ENCODE measurements at regions not wholly inside any gene's neighbourhood (a gene's known extent, or its start where the extent isn't known, plus 50 kb on each side); places are given as distances from the start of the nearest gene placed in this dataset.

- DNase-seq, result no peak
These were observed 402.7 kb upstream of the ZNF608 start for GRCh38 chr5:125149110-125149509.

- no peak for DNase-seq
These were observed 403.1 kb upstream of the ZNF608 start for GRCh38 chr5:125149527-125149926.

DNA sequence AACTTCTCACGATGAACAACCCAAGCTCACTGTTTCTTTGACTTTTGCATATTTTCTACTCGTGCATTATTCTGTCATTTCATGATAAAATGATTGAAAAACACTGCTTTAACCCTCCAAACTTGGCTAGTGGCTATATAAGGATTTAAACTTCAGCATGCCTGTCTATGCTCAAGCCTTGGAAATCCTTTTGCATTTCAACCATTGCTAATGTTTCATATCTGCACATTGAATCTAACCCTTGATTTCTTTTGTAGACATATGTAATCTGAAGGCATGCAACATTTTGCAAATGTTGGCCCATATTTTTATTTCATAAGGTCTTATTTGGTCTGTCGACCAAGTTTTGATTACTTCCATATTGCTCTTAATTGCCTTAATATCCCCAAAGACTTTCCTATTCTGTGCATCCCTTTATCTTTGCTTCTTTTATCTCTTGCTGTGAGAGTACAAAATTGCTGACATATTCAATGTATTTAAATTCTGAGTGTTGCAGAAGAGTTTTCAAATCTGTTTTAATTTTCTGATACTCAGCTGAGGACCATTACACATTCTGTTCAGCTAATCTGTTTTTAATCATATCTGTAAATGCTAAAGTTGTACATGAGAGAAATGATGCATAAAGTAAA is 403.7 kb upstream of the ZNF608 start:
- DNase-seq, result no peak

GRCh38 chr5:125151150-125151900 is 404.9 kb upstream of the ZNF608 start:
- DNase-seq, result no peak

GRCh38 chr5:125152044-125152443 is 405.6 kb upstream of the ZNF608 start:
- no peak for DNase-seq

DNA sequence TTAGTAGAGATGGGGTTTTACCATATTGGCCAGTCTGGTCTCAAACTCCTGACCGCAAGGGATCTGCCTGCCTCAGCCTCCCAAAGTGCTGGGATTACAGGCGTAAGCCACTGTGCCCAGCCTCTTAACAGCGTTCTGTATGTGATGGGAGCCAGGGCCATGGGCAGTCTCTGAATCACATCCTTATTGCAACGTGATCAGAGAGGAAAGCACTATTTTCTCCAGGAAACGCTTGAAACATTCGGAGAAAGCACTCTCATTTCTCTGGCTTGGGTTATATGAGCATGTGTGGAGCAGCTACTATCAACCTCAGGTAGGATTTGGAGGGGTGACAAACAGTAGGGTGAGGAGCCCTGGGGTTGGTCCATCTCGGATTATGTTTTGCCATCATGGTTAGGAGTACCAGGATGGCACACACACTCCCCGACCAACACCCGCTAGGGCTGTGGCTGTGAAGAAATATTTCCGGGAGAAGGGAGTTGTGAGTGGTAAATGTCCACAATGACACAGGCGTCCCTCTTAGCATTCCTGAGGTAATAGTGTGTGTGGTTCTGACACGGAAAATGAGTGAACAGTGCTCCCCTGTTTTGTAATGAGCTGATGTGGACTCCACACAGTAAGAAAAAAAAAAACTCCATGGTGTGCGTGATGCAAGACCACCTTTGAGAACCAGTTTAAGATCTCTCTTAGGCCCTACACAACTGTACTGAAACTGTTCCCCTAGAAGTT is 406.2 kb upstream of the ZNF608 start:
- no peak for DNase-seq

DNA sequence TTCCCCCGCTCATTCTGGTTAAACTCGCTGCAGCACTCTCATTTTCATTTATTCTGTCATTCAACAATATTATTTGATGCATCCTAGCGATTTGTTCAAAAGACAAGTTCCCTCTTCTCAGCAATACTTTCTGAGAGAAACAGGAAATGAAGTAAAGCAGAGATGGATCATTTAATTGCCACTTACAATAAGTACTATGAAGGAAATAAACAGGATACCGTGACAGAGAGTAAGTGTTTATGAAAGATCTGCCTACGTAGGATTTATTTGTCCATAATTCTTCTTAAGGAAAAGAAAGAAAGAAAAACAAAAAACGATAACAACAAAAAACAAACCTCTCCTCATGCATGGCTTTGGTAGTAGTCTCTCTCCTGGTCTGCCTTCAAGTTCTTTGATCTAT is 406.8 kb upstream of the ZNF608 start:
- DNase-seq, result no peak

DNA sequence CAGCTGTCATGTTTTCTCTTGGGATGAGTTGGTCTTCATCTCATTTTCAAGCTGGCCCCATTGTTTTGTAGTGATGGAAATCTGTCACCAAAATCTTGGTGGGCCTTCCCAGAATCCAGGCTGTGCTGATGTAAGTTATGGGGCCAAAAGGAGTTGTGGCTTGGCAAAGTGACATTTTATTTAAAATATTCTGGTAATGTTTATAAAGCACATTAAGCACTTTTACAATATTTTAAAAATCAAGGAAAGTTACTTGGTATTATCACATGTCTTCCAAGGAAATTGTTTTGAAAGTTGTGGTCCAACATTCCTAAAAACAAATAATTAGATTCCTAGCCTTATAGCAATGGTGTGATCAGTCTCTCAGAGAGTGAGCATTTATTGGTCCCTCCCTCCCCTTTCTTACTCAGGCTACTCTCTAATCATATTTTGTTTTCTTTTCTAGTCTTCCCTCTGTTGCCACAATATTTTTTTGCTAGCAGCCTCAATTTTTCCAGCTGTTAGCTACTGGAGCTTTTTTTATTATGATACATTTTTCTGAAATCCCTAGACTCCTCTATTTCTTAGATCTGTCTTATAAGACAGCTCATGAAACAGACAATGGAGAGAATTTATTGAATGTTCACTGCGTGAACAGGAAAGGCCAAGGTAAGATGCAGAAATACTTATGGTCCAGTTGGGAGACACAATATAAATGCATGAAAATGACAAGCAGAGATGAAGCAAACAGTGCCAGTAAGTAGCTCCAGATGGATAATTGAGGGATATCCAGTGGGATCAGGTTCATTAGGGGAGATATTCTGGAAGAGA is 408.1 kb upstream of the ZNF608 start:
- no peak for DNase-seq

DNA sequence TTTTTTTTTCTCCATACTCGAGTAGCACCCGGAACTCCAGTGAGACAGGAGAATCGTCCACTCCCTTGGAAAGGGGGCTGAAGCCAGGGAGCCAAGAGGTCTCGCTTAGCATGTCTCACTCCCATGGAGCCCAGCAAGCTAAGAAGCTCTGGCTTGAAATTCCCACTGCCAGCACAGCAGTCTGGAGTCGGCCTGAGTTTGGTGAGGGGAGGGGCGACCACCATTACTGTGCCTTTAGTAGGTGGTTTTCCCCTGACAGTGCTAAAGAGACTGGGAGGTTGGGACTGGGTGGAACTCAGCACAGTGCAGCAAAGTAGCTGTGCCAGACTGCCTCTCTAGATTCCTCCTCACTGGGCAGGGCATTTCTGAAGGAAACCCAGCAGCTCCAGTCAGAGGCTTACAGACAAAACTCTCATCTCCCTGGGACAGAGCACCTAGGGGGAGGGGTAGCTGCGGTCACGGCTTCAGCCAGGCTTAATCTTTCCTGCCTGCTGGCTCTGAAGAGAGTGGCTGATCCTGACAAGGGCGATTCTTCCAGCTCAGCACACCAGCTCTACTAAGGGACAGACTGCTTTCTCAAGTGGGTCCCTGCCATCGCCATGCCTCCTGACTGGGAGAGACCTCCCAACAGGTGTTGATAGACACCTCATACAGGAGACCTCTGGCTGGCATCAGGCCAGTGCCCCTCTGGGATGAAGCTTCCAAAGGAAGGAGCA is 414.5 kb upstream of the ZNF608 start:
- DNase-seq, result no peak

DNA sequence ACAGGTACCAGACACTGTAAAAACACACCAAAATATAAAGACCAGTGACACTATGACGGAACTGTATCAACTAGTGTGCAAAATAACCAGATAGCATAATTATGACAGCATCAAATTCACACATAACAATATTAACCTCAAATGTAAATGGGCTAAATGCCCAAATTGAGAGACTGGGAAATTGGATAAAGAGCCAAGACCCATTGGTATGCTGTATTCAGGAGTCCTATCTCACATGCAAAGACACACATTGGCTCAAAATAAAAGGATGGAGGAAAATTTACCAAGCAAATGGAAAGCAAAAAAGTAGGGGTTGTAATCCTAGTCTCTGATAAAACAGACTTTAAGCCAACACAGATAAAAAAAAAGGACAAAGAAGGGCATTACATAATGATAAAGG is 416.3 kb upstream of the ZNF608 start:
- DNase-seq, result no peak

DNA sequence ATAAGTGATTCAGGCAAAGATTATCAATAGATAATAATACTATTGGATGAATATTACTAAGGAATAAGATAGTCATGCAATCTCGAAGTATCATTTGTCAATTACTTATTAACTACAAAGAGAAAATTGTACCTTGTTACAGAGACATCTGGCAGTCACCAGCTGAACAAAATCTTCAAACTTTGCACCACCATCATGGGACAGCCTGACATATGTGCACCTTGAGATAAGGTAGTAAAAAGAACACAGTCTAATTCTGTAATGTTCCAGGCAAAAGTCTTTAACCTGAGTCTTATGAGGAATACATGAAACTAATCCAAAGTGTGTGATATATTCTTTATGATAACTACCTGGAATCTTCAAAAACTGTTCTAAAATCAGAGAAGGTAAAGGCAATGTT is 423.0 kb upstream of the ZNF608 start:
- no peak for DNase-seq

DNA sequence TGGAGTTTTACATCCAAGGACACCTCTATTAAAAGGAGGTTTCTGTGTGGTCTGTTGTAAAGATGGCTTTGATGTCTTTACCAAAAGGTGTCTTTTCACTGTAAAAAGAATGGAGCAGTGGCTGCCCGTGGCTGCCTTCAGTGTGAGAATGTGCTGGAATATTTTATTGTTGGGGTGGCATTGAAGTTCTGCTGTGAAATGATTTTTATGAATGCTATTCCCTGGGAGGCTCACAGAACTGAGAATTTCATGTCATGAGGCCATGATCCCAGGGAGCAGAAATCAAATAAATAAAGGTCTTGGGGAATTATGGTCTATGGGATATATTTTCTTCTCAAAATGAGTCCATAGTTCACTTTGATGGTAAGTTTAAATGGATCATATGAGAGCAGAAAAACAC is 425.2 kb upstream of the ZNF608 start:
- no peak for DNase-seq

- no peak for DNase-seq
These were observed 429.0 kb upstream of the ZNF608 start for GRCh38 chr5:125175348-125176004.

DNA sequence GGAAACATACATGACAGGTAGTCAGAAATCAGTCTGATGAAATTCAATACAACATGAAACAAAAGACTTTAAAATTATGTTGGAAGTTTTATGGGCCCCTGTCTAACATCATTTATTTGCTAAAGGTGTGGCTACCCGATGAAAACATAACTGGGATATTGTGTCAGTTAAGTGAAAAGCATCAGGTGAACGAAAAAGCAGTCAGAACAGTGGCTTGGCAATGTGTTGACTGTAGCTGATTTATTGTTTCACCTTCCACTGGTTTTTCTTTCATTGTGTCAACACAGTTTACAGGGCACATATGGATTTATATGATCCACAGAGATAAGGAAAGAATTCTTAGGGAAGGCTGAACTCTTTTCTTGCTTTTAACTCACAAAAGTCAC is 429.6 kb upstream of the ZNF608 start:
- no peak for DNase-seq

- no peak for DNase-seq
These were observed 430.9 kb upstream of the ZNF608 start for GRCh38 chr5:125177340-125177739.

- no peak for DNase-seq
These were observed 433.2 kb upstream of the ZNF608 start for GRCh38 chr5:125179612-125180011.

DNA sequence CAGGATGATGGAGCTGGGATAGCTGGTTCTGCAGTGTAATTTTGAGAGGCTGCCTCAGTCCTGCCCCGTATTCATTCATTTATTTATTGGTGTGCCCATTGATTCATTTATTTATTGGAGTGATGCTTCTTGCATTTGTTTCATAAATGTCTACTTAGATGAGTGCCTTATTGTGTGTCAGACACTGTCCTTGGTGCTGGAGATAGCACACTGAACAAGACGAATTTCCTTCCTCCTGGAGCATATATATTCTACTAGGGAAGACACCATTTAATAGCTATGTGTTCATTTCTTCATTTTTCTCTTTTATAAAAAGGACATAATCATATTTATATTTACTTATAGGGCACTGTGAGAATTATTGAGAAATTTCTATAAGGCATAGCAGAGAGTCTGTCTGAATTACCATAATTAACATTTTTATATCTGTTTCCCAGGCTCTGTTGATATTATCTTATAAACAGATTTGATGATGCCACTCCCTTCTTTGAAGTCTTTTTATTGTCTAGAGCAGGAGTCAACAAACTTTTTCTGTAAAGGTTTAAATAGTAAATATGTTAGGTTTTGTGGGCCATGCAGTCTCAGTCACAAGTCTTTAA is 433.9 kb upstream of the ZNF608 start:
- no peak for DNase-seq

DNA sequence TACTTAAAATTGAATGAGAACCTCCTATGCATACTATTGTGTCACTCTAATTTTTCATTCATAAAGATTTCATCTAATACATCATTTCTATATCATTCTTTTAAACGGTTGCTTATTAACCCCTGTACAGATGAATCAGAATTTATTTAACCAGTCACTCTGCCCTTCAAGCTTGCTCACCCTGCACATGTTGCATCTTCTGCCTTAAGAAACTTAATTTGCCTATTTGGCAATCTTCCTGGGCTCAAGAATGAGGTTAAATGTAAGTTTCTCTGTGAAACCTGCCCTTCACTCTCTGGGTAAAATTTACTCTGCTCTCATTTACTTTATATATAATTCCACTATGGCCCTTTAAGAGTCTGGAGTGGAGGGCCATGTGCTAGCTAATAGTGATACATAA is 434.7 kb upstream of the ZNF608 start:
- no peak for DNase-seq

- no peak for DNase-seq
These were observed 435.5 kb upstream of the ZNF608 start for GRCh38 chr5:125181955-125182354.

- DNase-seq, result no peak
These were observed 439.3 kb upstream of the ZNF608 start for GRCh38 chr5:125185740-125186139.

DNA sequence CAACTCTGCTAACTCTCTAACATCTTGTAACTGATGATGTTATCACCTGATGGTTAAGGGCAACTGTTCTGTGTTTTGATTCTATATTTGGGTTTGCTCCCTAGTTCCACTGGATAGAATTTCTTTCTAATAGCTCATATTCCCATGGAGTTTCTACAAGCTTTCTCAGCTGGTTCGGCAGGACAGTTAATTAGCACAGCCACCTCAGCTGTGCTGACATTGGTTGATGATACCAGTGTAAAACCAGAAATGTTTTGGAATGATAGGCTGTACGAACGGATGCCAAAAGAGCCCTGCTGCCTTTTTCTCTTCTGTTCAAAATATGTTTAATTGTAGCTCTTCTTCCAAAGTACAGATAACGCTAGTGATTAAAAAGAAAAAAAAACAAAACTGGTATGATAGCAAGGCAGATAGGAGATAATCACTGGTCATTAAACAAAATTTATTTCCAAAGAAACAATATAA is 440.5 kb upstream of the ZNF608 start:
- DNase-seq, result no peak

- no peak for DNase-seq
These were observed 443.1 kb upstream of the ZNF608 start for GRCh38 chr5:125189531-125189941.

Measured in stimulated activated CD8-positive, alpha-beta memory T cell treated with anti-CD3 and anti-CD28 coated beads, Interleukin-4, amount 100 ng/mL, for 48 hours (primary cell).